Loucy (cell line): ENCODE measurements at regions not wholly inside any gene's neighbourhood (a gene's known extent, or its start where the extent isn't known, plus 50 kb on each side); places are given as distances from the start of the nearest gene placed in this dataset.

Experiments used
- EZH2phosphoT487 ChIP-seq: fragments of 200-600 bp; IDR thresholded peaks from 2 replicates; pipeline ENCODE4 v1.6.1; 2018; ENCODE audit warnings: antibody characterized with exemption, mild to moderate bottlenecking, moderate library complexity, borderline replicate concordance
- TF ChIP-seq, protein P1 (sequence below): fragments of 200-600 bp; sonication (generic); conservative IDR thresholded peaks from 2 replicates; pipeline ENCODE4 v1.5.1; 2014; ENCODE audit warnings: mild to moderate bottlenecking, antibody characterized with exemption, low read length

- TF ChIP-seq, protein P1, sequence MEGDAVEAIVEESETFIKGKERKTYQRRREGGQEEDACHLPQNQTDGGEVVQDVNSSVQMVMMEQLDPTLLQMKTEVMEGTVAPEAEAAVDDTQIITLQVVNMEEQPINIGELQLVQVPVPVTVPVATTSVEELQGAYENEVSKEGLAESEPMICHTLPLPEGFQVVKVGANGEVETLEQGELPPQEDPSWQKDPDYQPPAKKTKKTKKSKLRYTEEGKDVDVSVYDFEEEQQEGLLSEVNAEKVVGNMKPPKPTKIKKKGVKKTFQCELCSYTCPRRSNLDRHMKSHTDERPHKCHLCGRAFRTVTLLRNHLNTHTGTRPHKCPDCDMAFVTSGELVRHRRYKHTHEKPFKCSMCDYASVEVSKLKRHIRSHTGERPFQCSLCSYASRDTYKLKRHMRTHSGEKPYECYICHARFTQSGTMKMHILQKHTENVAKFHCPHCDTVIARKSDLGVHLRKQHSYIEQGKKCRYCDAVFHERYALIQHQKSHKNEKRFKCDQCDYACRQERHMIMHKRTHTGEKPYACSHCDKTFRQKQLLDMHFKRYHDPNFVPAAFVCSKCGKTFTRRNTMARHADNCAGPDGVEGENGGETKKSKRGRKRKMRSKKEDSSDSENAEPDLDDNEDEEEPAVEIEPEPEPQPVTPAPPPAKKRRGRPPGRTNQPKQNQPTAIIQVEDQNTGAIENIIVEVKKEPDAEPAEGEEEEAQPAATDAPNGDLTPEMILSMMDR: no peak
- no peak for TF ChIP-seq EZH2phosphoT487
Measured at GRCh38 chr15:38743147-38743546, 178.5 kb upstream of the RASGRP1 start.
